ENCODE measurements at regions not wholly inside any gene's neighbourhood (a gene's known extent, or its start where the extent isn't known, plus 50 kb on each side); places are given as distances from the start of the nearest gene placed in this dataset.

- POLR2A ChIA-PET: no interaction called here
- no peak for ATAC-seq
- intact Hi-C loops (cut with micrococcal nuclease): no loop called here
Observed at GRCh38 chr10:76686201-76686600, 951.4 kb downstream of the KCNMA1 start.

GRCh38 chr10:76684968-76685367 lies 952.6 kb downstream of the KCNMA1 start:
- Histone ChIP-seq H3K4me1 (ENCODE audit: control insufficient read depth in 2 of 2, insufficient read depth in 2 of 2, low read length in 2 of 2) (no peaks in the 10 kb centered on the region), H3K4me3 (ENCODE audit: low read length) (no peak overlapping the region), H3K27me3 (ENCODE audit: control insufficient read depth in 2 of 2, insufficient read depth in 2 of 2, low read length in 2 of 2) (no peaks in the 10 kb centered on the region), H3K27ac (ENCODE audit: low read depth, low read length) (no peak overlapping the region), H3K9me3 (ENCODE audit: control insufficient read depth in 2 of 3, low read length in 3 of 3) (peaks cover 0 to 6% (median 0%) of the 10 kb centered on the region in 3 experiments), H3K36me3 (ENCODE audit: control insufficient read depth in 2 of 3, insufficient read depth in 3 of 3, low read length in 3 of 3) (no peaks in the 10 kb centered on the region)
- no peaks in the 10 kb centered on the region for H3K27me3 Mint-ChIP-seq
- no peak for ATAC-seq
- H3K27ac Mint-ChIP-seq: no peak overlapping the region
- H3K9me3 Mint-ChIP-seq: peaks cover 0 to 15% (median 7%) of the 10 kb centered on the region in 11 donors
- POLR2A ChIA-PET: no interaction called here
- no peaks in the 10 kb centered on the region for H3K36me3 Mint-ChIP-seq
- CTCF ChIA-PET: no interaction called here
- intact Hi-C loops (cut with micrococcal nuclease): no loop called here
- no peak overlapping the region for H3K4me3 Mint-ChIP-seq
- DNase-seq: no peak
- H3K4me1 Mint-ChIP-seq: no peaks in the 10 kb centered on the region

More at GRCh38 chr10:76686201-76686600, 951.4 kb downstream of the KCNMA1 start:
- Histone ChIP-seq H3K9me3 (ENCODE audit: control insufficient read depth in 2 of 3, low read length in 3 of 3) (peaks cover 0 to 6% (median 0%) of the 10 kb centered on the region in 3 experiments), H3K27ac (ENCODE audit: low read depth, low read length) (no peak overlapping the region), H3K36me3 (ENCODE audit: control insufficient read depth in 2 of 3, insufficient read depth in 3 of 3, low read length in 3 of 3) (no peaks in the 10 kb centered on the region), H3K4me1 (ENCODE audit: control insufficient read depth in 2 of 2, insufficient read depth in 2 of 2, low read length in 2 of 2) (no peaks in the 10 kb centered on the region), H3K27me3 (ENCODE audit: control insufficient read depth in 2 of 2, insufficient read depth in 2 of 2, low read length in 2 of 2) (no peaks in the 10 kb centered on the region), H3K4me3 (ENCODE audit: low read length) (no peak overlapping the region)
- no peaks in the 10 kb centered on the region for H3K27me3 Mint-ChIP-seq
- no peaks in the 10 kb centered on the region for H3K4me1 Mint-ChIP-seq
- no peak overlapping the region for H3K4me3 Mint-ChIP-seq
- CTCF ChIA-PET: no interaction called here
- peaks cover 3 to 19% (median 10%) of the 10 kb centered on the region in 11 donors for H3K9me3 Mint-ChIP-seq
- DNase-seq: no peak
- peaks cover 0 to 3% (median 0%) of the 10 kb centered on the region in 5 donors for H3K36me3 Mint-ChIP-seq
- no peak overlapping the region for H3K27ac Mint-ChIP-seq

DNA sequence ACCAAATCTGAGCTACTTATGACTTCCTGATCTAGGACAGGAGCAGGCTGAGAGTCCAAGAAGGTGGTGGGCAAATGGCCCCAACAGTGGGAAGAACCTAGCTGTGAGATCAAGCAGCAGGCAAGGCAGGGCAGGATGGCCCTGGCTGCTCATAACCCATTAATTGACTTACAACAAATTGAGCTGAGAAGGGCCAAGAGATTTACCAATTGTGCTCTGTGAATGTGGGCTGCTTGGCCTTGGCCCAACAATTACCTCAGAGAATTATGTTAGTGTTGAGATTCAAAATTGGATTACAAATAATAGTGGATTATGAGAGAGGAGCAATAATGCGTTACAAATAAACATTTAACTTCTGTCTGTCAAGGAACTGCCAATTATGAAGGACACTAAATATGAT lies 956.5 kb downstream of the KCNMA1 start:
- H3K36me3 Mint-ChIP-seq: no peaks in the 10 kb centered on the region
- H3K36me3 ChIP-seq (ENCODE audit: control insufficient read depth in 2 of 3, insufficient read depth in 3 of 3, low read length in 3 of 3): no peaks in the 10 kb centered on the region
- peaks cover 0 to 6% (median 0%) of the 10 kb centered on the region in 5 donors for H3K27me3 Mint-ChIP-seq
- H3K4me3 ChIP-seq (ENCODE audit: low read length): no peak overlapping the region
- no peak overlapping the region for H3K27ac Mint-ChIP-seq
- no peaks in the 10 kb centered on the region for H3K27me3 ChIP-seq (ENCODE audit: control insufficient read depth in 2 of 2, insufficient read depth in 2 of 2, low read length in 2 of 2)
- H3K9me3 ChIP-seq (ENCODE audit: control insufficient read depth in 2 of 3, low read length in 3 of 3): no peaks in the 10 kb centered on the region
- ATAC-seq (no peak), DNase-seq (no peak)
- H3K9me3 Mint-ChIP-seq: peaks cover 0 to 4% (median 3%) of the 10 kb centered on the region in 11 donors
- no peaks in the 10 kb centered on the region for H3K4me1 Mint-ChIP-seq
- CTCF ChIA-PET: no interaction called here
- no peak overlapping the region for H3K4me3 Mint-ChIP-seq
- H3K4me1 ChIP-seq (ENCODE audit: control insufficient read depth in 2 of 2, insufficient read depth in 2 of 2, low read length in 2 of 2): no peaks in the 10 kb centered on the region
- POLR2A ChIA-PET: no interaction called here
- intact Hi-C loops (cut with micrococcal nuclease): no loop called here
- no peak overlapping the region for H3K27ac ChIP-seq (ENCODE audit: low read depth, low read length)

GRCh38 chr10:76679030-76679429 lies 958.6 kb downstream of the KCNMA1 start:
- no peaks in the 10 kb centered on the region for H3K36me3 Mint-ChIP-seq
- ATAC-seq (no peak), DNase-seq (no peak)
- H3K27me3 Mint-ChIP-seq: peaks cover 0 to 6% (median 0%) of the 10 kb centered on the region in 5 donors
- Histone ChIP-seq H3K36me3 (ENCODE audit: control insufficient read depth in 2 of 3, insufficient read depth in 3 of 3, low read length in 3 of 3) (no peaks in the 10 kb centered on the region), H3K9me3 (ENCODE audit: control insufficient read depth in 2 of 3, low read length in 3 of 3) (no peaks in the 10 kb centered on the region), H3K4me1 (ENCODE audit: control insufficient read depth in 2 of 2, insufficient read depth in 2 of 2, low read length in 2 of 2) (no peaks in the 10 kb centered on the region), H3K27ac (ENCODE audit: low read depth, low read length) (no peak overlapping the region), H3K27me3 (ENCODE audit: control insufficient read depth in 2 of 2, insufficient read depth in 2 of 2, low read length in 2 of 2) (no peaks in the 10 kb centered on the region), H3K4me3 (ENCODE audit: low read length) (no peak overlapping the region)
- ChIA-PET CTCF (no interaction called here), POLR2A (no interaction called here)
- H3K27ac Mint-ChIP-seq: no peak overlapping the region
- intact Hi-C loops (cut with micrococcal nuclease): no loop called here
- H3K9me3 Mint-ChIP-seq: peaks cover 0 to 4% (median 1%) of the 10 kb centered on the region in 11 donors
- no peak overlapping the region for H3K4me3 Mint-ChIP-seq
- H3K4me1 Mint-ChIP-seq: no peaks in the 10 kb centered on the region

- intact Hi-C loops (cut with micrococcal nuclease): no loop called here
- H3K27ac ChIP-seq (ENCODE audit: low read depth, low read length): no peak overlapping the region
- H3K4me1 Mint-ChIP-seq: no peaks in the 10 kb centered on the region
- H3K27ac Mint-ChIP-seq: no peak overlapping the region
- no peaks in the 10 kb centered on the region for H3K9me3 ChIP-seq (ENCODE audit: control insufficient read depth in 2 of 3, low read length in 3 of 3)
- POLR2A ChIA-PET: no interaction called here
- H3K36me3 ChIP-seq (ENCODE audit: control insufficient read depth in 2 of 3, insufficient read depth in 3 of 3, low read length in 3 of 3): no peaks in the 10 kb centered on the region
- ATAC-seq (no peak), DNase-seq (no peak)
- peaks cover 0 to 7% (median 3%) of the 10 kb centered on the region in 11 donors for H3K9me3 Mint-ChIP-seq
- H3K4me3 ChIP-seq (ENCODE audit: low read length): no peak overlapping the region
- H3K27me3 ChIP-seq (ENCODE audit: control insufficient read depth in 2 of 2, insufficient read depth in 2 of 2, low read length in 2 of 2): no peaks in the 10 kb centered on the region
- CTCF ChIA-PET: no interaction called here
- H3K4me3 Mint-ChIP-seq: no peak overlapping the region
- H3K36me3 Mint-ChIP-seq: no peaks in the 10 kb centered on the region
- H3K4me1 ChIP-seq (ENCODE audit: control insufficient read depth in 2 of 2, insufficient read depth in 2 of 2, low read length in 2 of 2): no peaks in the 10 kb centered on the region
- peaks cover 0 to 6% (median 0%) of the 10 kb centered on the region in 5 donors for H3K27me3 Mint-ChIP-seq
Observed at GRCh38 chr10:76675951-76676587, 961.5 kb downstream of the KCNMA1 start.

- Mint-ChIP-seq H3K27me3 (peaks cover 0 to 6% (median 0%) of the 10 kb centered on the region in 5 donors), H3K27ac (no peak overlapping the region), H3K4me1 (no peaks in the 10 kb centered on the region), H3K9me3 (peaks cover 0 to 7% (median 3%) of the 10 kb centered on the region in 11 donors), H3K36me3 (no peaks in the 10 kb centered on the region), H3K4me3 (no peak overlapping the region)
- no peak overlapping the region for H3K4me3 ChIP-seq (ENCODE audit: low read length)
- H3K27ac ChIP-seq (ENCODE audit: low read depth, low read length): no peak overlapping the region
- CTCF ChIA-PET: no interaction called here
- no peaks in the 10 kb centered on the region for H3K9me3 ChIP-seq (ENCODE audit: control insufficient read depth in 2 of 3, low read length in 3 of 3)
- no peaks in the 10 kb centered on the region for H3K27me3 ChIP-seq (ENCODE audit: control insufficient read depth in 2 of 2, insufficient read depth in 2 of 2, low read length in 2 of 2)
- DNase-seq (no peak), ATAC-seq (no peak)
- H3K36me3 ChIP-seq (ENCODE audit: control insufficient read depth in 2 of 3, insufficient read depth in 3 of 3, low read length in 3 of 3): no peaks in the 10 kb centered on the region
- intact Hi-C loops (cut with micrococcal nuclease): no loop called here
- POLR2A ChIA-PET: no interaction called here
- H3K4me1 ChIP-seq (ENCODE audit: control insufficient read depth in 2 of 2, insufficient read depth in 2 of 2, low read length in 2 of 2): no peaks in the 10 kb centered on the region
Observed at GRCh38 chr10:76675561-76675950, 962.1 kb downstream of the KCNMA1 start.

Data from naive thymus-derived CD4-positive, alpha-beta T cell (primary cell).